ENCODE measurements at regions not wholly inside any gene's neighbourhood (a gene's known extent, or its start where the extent isn't known, plus 50 kb on each side); places are given as distances from the start of the nearest gene placed in this dataset.

GRCh38 chr11:49851971-49852389, 100.2 kb upstream of the OR4C13 start:
- no peak for TF ChIP-seq CTCF (IDR thresholded peaks at IDR 0.05)
- TF ChIP-seq ELF4 (CRISPR knock-in tag; IDR thresholded peaks at IDR 0.05; ENCODE audit: low read depth): no peak
- no peak for TF ChIP-seq NFE2L1 (CRISPR knock-in tag; IDR thresholded peaks at IDR 0.05)
- no peak for TF ChIP-seq NFATC4 (CRISPR knock-in tag; IDR thresholded peaks at IDR 0.05)
- TF ChIP-seq ESRRA (CRISPR knock-in tag; IDR thresholded peaks at IDR 0.05; ENCODE audit: borderline replicate concordance): no peak
